ENCODE measurements at regions not wholly inside any gene's neighbourhood (a gene's known extent, or its start where the extent isn't known, plus 50 kb on each side); places are given as distances from the start of the nearest gene placed in this dataset.

DNA sequence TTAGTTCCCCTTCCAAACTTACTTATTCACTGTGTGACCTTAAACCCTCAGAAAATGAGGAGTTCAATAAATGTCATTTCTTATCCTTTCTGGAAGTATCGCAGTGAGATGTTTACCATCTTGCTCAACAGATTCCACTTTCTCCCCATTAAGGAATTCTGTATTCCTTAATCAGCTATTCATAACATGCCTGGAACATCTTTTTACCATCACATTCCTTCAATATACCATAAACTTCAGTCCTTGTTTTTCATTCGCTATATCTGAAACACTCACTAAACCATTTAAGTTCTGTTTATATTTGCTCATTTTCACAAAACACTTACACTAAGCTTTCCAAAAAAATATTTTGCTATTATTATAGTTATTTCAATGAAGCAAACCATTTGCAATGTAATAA is 1158.6 kb downstream of the CDH12 start:
- Histone ChIP-seq H3K36me3 (replicated peaks; ENCODE audit: low read depth, low read length) (no peaks in the 10 kb centered on the region), H3K79me2 (ENCODE audit: low read length) (no peaks in the 10 kb centered on the region)

DNA sequence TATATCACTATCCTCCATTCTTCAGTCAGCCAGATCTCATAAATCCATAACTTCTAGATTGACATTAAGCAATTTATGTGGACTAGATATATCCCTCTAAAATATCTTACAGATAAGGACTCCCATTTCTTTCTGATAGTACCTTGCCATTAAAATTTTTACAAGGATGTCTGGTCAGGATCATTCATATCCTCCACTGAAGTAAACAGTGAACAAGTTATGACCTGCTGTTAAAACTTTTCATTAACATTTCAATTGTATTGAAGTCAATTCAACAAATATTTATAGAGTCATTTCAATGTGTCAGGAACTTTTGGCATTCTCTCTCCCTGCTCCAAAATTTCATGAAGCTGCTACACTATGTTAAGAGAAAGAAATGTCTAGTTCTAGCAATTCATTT is 1159.6 kb downstream of the CDH12 start:
- H3K27me3 ChIP-seq (ENCODE audit: low read depth, low read length) = no peaks in the 10 kb centered on the region
- no peak for TF ChIP-seq EZH2phosphoT487 (IDR thresholded peaks at IDR 0.05; ENCODE audit: low read depth)
- TF ChIP-seq, protein P1, sequence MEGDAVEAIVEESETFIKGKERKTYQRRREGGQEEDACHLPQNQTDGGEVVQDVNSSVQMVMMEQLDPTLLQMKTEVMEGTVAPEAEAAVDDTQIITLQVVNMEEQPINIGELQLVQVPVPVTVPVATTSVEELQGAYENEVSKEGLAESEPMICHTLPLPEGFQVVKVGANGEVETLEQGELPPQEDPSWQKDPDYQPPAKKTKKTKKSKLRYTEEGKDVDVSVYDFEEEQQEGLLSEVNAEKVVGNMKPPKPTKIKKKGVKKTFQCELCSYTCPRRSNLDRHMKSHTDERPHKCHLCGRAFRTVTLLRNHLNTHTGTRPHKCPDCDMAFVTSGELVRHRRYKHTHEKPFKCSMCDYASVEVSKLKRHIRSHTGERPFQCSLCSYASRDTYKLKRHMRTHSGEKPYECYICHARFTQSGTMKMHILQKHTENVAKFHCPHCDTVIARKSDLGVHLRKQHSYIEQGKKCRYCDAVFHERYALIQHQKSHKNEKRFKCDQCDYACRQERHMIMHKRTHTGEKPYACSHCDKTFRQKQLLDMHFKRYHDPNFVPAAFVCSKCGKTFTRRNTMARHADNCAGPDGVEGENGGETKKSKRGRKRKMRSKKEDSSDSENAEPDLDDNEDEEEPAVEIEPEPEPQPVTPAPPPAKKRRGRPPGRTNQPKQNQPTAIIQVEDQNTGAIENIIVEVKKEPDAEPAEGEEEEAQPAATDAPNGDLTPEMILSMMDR (IDR thresholded peaks at IDR 0.05; ENCODE audit: low read depth, low read length) = no peak
- H3K27ac ChIP-seq (ENCODE audit: low read length) = no peak overlapping the region
- no peaks in the 10 kb centered on the region for H3K79me2 ChIP-seq (ENCODE audit: low read length)
- no peak overlapping the region for H3K9ac ChIP-seq (ENCODE audit: low read length)
- H3K4me1 ChIP-seq (ENCODE audit: low read length) = no peaks in the 10 kb centered on the region
- H3K4me2 ChIP-seq (ENCODE audit: low read length) = no peak overlapping the region
- H3K36me3 ChIP-seq (replicated peaks; ENCODE audit: low read depth, low read length) = no peaks in the 10 kb centered on the region
- no peak overlapping the region for H2AFZ ChIP-seq (ENCODE audit: low read depth, low read length)
- H3K9me3 ChIP-seq (ENCODE audit: insufficient read depth, low read length) = no peaks in the 10 kb centered on the region
- H3K4me3 ChIP-seq (ENCODE audit: low read length) = no peak overlapping the region
- H4K20me1 ChIP-seq (ENCODE audit: insufficient read depth, low read length) = no peaks in the 10 kb centered on the region

More for the DNA sequence above, 1158.6 kb downstream of the CDH12 start:
- Histone ChIP-seq H3K9me3 (ENCODE audit: insufficient read depth, low read length) (no peaks in the 10 kb centered on the region), H2AFZ (ENCODE audit: low read depth, low read length) (no peak overlapping the region), H3K27me3 (ENCODE audit: low read depth, low read length) (no peaks in the 10 kb centered on the region), H3K4me2 (ENCODE audit: low read length) (no peak overlapping the region), H3K9ac (ENCODE audit: low read length) (no peak overlapping the region), H4K20me1 (ENCODE audit: insufficient read depth, low read length) (no peaks in the 10 kb centered on the region), H3K27ac (ENCODE audit: low read length) (no peak overlapping the region), H3K4me1 (ENCODE audit: low read length) (no peaks in the 10 kb centered on the region), H3K4me3 (ENCODE audit: low read length) (no peak overlapping the region)
- TF ChIP-seq, protein P1 (IDR thresholded peaks at IDR 0.05; ENCODE audit: low read depth, low read length) = no peak
- no peak for TF ChIP-seq EZH2phosphoT487 (IDR thresholded peaks at IDR 0.05; ENCODE audit: low read depth)

GRCh38 chr5:21689587-21689986 is 1163.6 kb downstream of the CDH12 start:
- Histone ChIP-seq H3K4me2 (ENCODE audit: low read length) (no peak overlapping the region), H3K27ac (ENCODE audit: low read length) (no peak overlapping the region), H3K27me3 (ENCODE audit: low read depth, low read length) (no peaks in the 10 kb centered on the region), H3K4me3 (ENCODE audit: low read length) (no peak overlapping the region), H3K9ac (ENCODE audit: low read length) (no peak overlapping the region), H3K36me3 (replicated peaks; ENCODE audit: low read depth, low read length) (no peaks in the 10 kb centered on the region), H3K4me1 (ENCODE audit: low read length) (no peaks in the 10 kb centered on the region), H4K20me1 (ENCODE audit: insufficient read depth, low read length) (no peaks in the 10 kb centered on the region), H3K79me2 (ENCODE audit: low read length) (no peaks in the 10 kb centered on the region), H2AFZ (ENCODE audit: low read depth, low read length) (no peak overlapping the region), H3K9me3 (ENCODE audit: insufficient read depth, low read length) (no peaks in the 10 kb centered on the region)
- TF ChIP-seq, protein P1 (IDR thresholded peaks at IDR 0.05; ENCODE audit: low read depth, low read length) = no peak
- TF ChIP-seq EZH2phosphoT487 (IDR thresholded peaks at IDR 0.05; ENCODE audit: low read depth) = no peak

DNA sequence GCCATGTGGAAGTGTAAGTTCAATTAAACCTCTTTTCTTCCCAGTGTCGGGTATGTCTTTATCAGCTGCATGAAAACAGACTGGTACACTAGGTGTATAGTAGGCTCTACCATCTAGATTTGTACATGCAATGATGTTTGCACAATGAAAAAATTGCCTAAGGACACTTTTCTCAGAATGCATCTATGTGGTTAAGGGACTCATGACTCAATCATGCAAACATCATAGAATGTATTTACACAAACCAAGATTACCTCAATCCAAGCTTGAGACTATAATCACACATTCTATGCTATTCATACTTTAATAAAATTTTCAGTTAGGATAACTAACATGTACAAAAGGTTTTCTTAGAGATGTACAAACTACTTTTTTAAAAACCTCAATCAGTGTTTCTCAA is 1164.5 kb downstream of the CDH12 start:
- Histone ChIP-seq H3K4me3 (ENCODE audit: low read length) (no peak overlapping the region), H3K9me3 (ENCODE audit: insufficient read depth, low read length) (no peaks in the 10 kb centered on the region), H2AFZ (ENCODE audit: low read depth, low read length) (no peak overlapping the region), H3K27me3 (ENCODE audit: low read depth, low read length) (no peaks in the 10 kb centered on the region), H3K9ac (ENCODE audit: low read length) (no peak overlapping the region), H3K4me1 (ENCODE audit: low read length) (no peaks in the 10 kb centered on the region), H4K20me1 (ENCODE audit: insufficient read depth, low read length) (no peaks in the 10 kb centered on the region), H3K27ac (ENCODE audit: low read length) (no peak overlapping the region), H3K79me2 (ENCODE audit: low read length) (no peaks in the 10 kb centered on the region), H3K4me2 (ENCODE audit: low read length) (no peak overlapping the region), H3K36me3 (replicated peaks; ENCODE audit: low read depth, low read length) (no peaks in the 10 kb centered on the region)
- TF ChIP-seq, protein P1 (IDR thresholded peaks at IDR 0.05; ENCODE audit: low read depth, low read length) = no peak
- no peak for TF ChIP-seq EZH2phosphoT487 (IDR thresholded peaks at IDR 0.05; ENCODE audit: low read depth)
